Fibroblast of the conjunctiva (primary cell): ENCODE measurements at regions not wholly inside any gene's neighbourhood (a gene's known extent, or its start where the extent isn't known, plus 50 kb on each side); places are given as distances from the start of the nearest gene placed in this dataset.

Experiments used
- DNase-seq: peaks from one replicate; pipeline ENCODE4 v3.0.0-alpha.2; 2010; ENCODE audit warnings: low read depth

DNA sequence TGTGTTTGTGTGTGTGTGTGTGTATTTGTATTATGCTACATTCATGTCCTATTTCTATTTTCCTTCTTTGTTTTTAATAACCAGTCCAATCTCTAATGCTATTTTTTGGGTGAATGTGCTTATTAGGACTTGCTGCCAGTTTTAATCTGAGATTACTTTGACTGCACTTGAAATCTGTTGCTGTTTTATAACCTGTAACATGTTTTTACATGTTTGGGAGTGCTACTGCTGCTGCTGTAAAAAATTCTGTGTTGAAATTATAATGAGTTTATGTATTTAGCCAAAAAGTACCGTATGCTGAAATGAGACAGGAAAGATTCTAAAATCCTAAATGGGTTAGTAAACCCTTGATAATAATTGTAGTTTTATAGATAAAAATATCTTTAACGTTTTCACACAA lies 104.7 kb upstream of the SSBP2 start:
- no peak for DNase-seq

DNA sequence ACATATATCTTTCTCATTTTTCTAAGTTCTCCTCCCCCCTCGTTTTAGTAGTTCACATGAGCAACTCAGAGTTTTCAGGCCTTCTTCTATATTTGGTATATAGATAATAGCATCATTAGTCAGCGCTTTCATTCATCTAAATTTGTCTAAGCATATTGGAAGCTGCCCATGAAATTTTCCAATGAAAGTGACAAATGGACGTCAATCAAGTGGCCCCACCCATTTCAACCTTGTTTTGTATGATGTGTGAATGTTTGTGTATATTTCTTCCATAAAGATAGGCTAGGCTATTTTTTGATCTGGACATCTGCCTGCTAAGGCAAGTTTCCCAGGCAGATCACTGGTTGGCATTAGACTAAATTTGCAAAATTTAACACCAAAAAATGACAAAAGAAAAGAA lies 104.0 kb upstream of the SSBP2 start:
- no peak for DNase-seq

DNA sequence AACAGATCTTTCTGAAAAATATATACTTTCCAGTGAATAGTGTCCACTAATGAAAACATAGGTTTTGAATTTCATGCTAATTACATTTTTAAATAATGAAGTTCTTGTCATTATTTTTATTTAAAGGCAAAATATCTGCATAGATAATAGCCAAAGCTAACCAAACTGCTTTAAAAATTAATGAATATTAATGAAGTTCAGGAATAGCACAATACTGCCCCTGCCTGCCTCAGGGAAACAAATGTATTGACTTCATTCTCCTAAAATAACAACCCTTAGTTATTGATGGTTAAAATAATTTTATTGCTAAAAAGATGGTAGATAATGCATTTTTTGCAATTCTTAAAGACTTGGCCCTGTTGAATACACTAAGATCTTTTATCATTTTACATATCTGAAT lies 103.6 kb upstream of the SSBP2 start:
- no peak for DNase-seq

DNA sequence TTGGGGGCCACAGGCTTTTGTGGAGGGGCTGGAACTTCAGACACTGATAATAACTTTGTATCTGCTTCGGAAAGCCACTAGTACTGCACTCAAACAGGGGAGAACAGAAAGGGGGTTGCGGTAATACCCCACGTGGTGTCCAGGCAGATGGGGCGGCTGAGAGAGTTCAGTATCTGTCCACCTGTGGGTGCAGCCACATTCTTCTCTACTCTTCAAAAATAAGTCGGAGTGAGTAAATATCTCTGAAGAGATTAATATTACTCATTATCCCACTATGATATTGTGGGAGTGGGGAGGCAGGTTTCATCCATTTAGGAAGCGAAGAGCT lies 102.1 kb upstream of the SSBP2 start:
- DNase-seq = no peak

DNA sequence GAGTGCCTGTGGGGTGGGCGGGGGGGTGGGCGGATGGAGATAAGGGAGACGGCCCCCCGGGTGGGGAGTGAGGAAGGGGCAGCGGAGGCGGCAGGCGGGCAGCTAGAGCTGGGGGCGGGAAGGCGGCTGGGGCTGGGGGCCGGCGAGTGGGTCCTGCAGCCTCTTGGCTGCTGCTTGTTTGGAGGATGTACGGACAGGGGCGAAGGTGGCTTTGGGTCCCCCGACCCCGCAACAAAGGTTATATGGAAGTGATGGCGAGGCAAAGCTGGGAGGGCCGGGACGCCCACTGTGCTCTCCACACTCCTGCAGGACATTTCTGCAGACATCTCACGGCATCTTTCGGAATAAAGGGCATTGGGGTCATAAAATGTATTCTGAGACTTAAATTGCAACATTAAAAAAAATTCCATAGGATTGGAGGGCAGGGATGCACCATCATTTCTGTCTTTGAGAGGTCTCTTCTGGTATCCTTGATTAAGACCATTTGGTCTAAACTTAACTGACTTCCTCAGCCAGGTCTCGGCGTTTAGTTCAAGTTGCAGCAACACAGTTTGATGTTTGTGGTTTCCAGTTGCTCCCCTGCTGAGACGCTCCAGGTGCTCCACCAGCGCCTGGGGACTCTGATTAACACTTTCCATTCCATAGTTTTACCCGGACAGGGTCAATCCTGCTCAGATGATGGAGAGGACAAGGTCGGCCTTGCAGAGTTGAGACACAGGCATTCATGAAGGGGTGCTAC lies 101.6 kb upstream of the SSBP2 start:
- peak; percentile 38 for DNase-seq

DNA sequence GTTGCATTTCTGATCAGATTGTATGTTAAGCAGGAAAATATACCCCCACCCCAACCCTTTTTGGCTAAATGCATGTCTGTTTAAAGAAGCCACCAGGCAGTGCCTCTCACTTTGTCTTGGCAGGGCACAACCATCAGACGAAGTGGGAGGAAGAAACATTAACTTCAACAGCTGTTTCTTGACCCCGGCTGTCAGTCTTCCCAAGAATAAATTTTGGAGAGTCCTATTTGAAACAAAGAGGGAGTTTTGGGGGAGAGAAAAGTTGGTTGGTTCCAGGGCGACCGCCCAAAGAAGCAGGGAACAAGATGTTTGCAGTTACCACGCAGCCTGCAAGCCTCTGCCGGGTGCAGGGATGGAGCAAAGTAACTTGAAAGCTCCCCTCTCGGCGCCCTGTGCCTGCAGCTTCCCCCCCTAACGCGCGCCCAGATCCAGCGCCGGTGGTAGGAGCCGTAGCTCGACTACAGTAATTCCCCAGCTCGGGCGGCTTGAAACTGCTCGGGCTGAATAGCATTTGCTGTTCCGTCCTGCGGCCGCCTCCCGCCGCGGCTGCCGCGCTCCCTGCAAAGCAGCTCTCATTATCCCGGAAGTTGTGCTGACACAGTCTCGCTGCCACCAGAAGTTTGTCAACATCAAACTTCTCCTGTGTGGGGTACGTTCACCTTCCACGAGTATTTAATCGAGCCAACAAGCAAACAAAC lies 100.7 kb upstream of the SSBP2 start:
- DNase-seq = peak; percentile 95

DNA sequence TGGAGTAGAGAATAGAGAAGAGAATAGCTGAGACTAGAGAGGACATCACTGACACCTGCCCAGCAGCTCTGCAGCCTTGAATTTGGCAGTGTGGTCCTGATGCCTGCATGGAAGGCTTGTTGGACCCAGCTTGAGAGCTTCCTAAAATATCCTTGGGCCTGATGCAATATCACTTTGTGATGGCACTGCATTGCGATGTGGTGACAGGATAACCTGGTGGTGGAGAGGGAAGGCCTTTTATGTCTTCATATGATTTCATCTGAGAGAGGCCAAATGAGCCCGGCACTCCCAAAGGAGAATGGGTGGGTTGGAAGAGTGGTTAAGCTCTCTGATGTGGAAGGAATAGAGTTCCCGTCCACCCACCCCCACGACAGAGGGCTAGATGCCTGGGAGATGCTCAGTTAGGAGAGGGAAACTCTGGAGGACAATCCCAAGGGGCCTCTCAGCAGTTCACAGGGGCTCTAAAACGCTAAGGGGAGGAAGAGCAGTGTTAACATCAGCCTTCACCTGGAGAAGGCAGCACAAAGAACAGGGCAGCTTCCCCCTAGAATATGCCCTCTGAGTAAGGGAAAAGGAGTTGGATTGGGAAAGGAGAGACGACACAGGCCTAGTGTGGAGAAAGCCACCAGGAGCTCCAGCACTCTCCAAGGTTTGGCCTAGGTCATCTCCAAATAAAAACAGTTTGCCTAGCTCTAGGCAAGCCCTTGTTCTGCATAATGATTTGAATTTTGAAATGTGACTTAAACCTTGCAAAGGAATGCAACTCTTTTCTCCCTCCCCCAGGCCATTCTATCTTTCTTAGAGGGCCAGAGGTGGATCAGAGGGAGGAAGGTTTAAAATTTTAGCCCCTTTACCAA lies 99.8 kb upstream of the SSBP2 start:
- DNase-seq = no peak

DNA sequence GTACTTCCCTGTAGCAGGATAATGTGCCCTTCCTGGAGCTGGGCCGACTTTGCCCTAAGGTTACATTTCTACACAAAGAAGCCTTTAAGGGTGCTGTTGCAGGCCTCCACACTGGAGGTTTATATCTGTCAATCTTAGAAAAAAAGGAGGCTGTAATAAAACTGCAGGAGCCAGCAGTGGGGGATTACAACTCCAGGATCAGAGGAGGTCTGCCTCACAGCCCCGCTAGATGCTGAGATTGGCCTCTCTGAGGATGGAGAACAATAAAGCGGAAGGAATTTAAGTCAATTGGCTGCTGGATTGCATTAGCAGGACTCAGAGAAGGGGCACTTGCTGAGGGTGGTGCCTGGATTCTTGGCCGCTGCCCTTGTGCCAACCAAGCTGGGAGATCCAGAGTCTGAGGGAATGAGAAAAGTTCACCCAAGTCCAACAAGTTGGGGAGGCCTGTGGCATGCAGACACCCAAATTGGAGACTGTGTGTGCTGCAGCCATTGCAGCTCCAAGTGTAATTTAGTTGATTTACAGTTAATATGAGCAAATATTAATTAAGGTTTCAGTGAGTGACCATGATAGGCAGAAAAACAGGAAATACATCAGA lies 99.0 kb upstream of the SSBP2 start:
- DNase-seq = no peak

DNA sequence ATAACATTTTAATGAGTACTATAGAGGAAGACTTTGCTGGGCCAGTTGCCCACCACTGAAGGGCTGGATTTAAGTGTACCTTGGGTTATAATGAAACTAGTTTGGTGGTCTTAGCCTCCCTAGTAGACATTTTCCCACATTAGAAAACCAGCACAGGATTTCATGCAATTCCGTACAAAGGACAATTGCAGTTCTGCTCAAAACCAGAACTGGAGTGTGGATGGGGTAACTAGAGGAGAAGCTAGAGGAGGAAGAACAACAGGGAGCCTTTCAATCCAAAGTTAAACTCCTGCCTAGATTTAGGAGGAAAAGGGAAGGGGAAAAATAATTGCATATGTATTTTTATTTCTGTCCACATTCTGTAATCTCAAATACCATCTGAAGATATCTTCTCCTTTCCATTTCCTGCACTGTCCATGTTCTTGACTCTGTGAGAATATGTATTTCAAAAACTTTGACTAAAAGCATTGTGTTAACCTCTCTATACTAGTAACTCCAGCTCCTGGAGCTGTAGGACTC lies 97.5 kb upstream of the SSBP2 start:
- DNase-seq = no peak

DNA sequence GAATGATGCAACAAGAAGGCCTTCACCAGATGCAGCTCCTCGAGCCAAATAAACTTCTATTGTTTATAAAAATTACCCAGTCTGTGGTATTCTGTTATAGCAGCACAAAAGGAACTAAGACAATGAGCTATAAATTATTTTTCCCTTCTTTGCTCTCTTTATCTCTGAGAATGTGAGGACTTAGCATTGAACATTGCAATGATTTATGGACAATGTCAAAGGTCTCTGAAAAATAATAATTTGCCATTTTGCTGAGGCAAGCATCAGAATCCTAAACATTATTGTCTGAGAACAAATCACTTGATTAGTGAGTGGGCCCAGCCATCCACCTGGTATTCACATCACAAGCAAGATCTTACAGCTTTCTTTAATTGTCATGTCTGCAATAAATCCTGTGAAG lies 95.4 kb upstream of the SSBP2 start:
- DNase-seq = no peak

DNA sequence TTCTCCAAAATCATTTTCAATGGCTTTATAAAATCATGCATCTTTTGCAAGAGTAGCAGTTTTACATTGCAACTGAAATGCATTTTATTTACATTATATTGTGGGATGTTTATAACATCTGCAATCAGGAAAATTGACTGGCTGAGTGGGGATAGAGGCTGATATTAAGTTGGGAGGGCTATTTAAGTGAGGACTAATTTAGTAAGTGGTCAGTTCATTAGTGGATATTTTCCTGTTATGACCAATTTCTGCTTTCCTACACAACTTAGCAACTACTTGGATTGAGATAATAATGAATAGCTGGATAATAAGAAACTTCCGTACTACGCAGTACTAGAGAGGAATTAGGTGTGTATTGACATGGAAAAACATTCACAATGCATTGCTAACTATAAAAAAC lies 92.9 kb upstream of the SSBP2 start:
- no peak for DNase-seq

DNA sequence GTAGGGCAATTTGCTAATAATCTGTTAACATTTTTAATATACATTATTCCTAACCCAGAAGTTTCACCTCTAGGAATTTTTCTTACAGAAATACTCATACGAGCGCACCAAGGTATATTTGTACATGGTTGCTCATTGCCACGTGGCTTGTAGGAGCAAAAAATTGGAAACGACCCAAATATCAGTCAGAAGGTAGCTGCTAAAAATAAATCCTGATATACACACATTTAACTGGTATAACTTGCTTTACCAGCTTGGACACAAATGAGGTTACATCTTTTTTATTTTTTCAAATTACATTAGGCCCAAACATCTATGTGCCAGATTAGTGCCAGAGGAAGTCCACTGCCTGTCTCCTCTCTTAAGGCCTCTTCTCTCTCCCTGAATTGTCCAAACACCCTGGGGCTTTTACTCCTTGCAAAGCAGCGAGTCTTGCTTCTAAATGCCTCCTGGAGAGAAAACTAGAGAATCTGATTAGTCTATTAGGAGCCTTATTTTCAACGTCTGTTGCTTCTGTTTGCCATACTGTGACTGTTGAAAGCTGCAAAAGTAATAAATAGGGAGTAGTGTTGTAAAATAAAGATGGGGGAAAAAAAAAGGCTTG lies 92.0 kb upstream of the SSBP2 start:
- no peak for DNase-seq

DNA sequence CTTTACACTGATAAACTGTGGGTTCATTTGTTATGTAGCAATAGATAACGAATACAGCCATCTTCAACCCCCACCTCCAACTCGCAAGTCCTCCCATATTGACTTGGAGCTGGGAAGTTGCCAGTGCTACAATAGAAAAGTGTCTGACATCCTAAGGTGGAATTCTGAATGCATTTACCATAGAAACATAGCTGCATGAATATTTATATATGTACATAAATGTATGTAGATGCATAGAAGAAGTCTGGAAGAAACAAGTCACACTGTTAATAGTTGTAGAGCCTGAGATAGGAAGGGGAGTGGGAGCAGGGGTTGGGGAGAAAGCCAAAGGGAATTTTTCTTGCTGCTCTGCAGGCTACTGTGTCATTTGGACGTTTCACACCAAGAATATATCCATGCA lies 88.1 kb upstream of the SSBP2 start:
- no peak for DNase-seq

DNA sequence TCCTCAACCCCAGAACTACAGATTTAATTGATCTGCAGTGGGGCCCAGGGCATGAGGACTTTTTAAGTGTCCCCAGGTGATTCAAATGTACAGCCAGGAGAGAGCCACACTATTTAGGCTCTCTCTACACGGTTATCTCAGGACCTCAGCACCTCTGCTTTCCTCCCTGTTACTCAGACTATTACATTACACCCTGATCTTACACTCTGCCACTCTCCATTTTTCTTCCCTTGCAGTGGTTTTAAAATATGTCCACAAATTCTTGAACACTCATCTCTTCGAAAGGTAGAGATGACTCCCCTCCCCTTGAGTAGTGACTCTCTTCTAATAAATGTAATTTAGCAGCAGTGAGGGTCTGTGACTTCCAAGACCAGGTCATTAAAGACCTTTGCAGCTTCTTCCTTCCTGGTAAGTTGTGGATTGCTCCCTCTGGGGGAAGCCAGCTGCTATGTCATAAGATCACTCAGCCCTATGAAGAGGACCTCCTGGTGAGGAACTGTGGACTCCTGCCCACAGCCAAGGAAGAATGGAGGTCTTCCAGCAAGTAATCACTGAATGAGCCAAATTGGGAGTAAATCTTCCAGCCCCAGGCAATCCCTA lies 87.5 kb upstream of the SSBP2 start:
- no peak for DNase-seq

DNA sequence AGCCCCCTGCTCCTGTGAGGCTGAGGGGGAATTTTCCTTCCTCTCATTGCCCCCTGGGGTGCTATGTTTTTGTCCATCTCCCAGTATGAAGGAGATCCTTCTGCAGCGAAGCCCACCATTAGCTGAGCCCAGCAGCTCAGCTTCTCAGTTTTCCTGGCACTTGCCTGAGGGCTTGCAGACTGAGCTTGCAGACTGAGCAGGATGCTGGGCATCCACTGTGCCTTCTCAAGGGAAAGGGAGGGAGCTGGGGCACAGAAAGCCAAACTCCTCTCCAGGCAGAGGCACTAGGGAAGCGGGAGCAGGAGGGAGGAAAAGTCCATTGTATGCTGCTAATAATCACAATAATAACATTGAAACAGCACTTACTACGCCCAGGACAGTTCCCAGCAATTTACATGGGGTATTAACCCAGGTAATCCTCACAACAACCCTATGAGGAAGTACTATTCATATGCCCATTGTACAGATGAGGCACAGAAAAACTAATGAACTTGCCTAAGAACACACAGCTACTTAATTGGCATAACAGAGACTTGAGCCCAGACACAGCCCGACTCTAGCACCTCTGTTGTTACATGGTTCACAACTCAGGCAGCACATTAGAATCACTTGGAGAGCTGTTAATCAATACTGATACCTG lies 86.9 kb upstream of the SSBP2 start:
- no peak for DNase-seq

DNA sequence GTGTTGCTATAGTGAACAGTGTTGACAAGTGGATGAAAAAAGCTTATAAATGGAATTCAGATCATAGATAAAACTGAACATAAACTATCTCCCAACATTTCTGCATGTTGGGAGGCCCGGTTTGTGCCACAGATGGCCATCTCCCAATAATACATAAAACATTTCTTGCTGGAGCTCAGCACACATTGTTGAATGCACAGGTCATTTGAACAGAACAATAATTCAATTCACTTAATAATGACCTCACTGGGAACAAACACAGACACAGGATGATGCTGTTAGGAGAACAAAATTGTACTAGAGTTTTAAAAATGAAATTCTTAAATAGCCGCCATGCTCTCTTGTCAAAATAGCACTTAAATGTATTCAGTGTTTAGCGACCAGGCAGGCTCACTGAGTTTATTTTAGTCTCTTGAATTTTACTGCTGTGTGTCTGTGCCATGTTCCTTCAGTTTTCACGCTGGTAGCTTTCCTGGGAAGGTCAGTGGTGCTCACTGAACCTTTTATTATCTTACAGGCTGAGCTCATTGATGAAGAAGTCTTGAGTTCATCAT lies 85.0 kb upstream of the SSBP2 start:
- no peak for DNase-seq

DNA sequence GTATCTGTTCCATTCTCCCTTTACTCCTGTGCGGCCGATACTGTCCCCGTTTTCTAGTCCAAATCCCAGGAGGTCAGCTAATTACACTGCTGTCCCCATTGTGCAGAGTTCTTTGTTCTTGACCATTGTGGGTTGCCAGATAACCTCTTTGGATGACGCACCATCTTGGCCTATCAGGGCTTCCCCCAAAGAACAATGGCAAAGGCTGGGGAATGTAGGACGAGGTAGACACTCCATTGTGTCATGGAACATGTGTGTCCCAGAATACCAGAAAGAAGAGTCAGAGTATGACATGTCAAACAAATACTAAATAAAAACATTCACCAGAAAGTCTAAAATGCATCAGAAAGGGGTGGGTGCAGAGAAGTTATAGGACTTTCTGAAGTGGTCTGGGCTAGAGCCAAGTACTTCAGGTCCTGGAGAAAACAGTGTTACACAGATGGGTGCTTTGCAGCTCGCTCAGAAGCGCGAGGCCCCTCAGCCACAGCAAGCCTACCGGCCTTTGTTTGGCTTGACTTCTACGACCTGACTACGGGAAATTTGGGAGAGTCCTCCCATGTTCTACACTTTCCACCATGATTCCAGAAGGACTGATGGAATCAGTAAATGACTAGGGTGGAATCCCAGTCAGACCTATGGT lies 83.2 kb upstream of the SSBP2 start:
- no peak for DNase-seq

DNA sequence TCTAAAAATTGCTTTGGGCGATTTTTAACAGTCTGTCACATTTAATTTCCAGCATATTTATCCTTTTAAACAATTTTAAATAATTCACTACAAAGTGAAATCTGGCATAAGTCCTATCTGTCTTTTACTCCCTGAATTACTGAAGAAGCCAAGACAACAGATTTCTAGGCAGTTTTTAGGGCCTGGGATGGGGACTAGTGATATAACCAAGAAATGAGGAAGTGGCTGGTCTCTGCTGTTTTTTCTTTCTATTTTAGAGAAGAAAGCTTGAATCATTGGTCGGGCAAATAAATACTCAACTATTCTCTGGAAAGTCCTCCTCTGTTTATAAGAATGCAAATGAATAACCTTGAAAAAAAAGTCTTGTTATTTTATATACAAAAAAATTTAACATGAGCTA lies 79.7 kb upstream of the SSBP2 start:
- DNase-seq = no peak

DNA sequence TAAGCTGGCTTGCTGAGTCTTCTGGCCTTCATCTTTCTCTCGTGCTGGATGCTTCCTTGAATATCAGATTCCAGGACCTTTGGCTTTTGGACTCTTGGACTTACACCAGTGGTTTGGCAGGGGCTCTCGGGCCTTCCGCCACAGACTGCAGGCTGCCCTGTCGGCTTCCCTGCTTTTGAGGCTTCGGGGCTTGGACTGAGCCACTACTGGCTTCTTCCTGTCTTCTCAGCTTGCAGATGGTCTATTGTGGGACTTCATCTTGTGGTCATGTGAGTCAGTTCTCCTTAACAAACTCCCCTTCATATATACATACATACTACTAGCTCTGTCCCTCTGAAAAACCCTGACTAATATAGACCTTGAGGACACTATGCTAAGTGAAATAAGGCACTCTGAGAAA lies 78.3 kb upstream of the SSBP2 start:
- no peak for DNase-seq

DNA sequence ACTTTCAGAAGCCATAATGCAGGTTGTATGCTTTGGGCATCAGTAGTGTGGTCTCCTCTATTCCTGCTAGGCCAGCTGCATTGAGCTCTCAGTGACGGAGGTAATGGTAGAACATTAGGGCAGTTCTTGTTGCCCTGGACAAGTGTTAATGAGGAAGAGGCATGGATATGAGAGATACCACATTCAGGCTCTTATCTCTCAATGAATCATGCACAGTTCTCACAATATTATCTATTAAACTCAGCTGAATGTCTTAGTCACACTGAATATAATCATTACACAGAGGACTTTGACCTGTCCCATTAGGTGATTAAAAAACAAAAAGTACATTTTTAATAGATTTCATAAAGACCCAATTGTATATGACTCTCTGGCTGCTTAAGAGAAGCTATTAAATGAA lies 76.6 kb upstream of the SSBP2 start:
- DNase-seq = no peak
